NB4 (cell line): ENCODE measurements at regions not wholly inside any gene's neighbourhood (a gene's known extent, or its start where the extent isn't known, plus 50 kb on each side); places are given as distances from the start of the nearest gene placed in this dataset.
A peak's percentile ranks its signal among the peaks of the same experiment; 100 is the strongest.

ENCODE experiments used
- DNase-seq: peaks from one replicate; pipeline ENCODE4 v3.0.0; 2010; ENCODE audit warnings: low read depth
- H3K4me3 ChIP-seq: one replicate; pipeline ENCODE4 v1.5.1; 2011; ENCODE audit warnings: mild to moderate bottlenecking, low read depth, low read length, moderate library complexity
- CTCF ChIP-seq: IDR thresholded peaks from one replicate; pipeline ENCODE4 v1.5.1; 2012; ENCODE audit warnings: low read depth, low read length
- MAX ChIP-seq: IDR thresholded peaks from 2 replicates; pipeline ENCODE4 v1.6.1; 2011; ENCODE audit warnings: low read depth, low read length
- MYC ChIP-seq: IDR thresholded peaks from 2 replicates; pipeline ENCODE4 v1.6.1; 2011; ENCODE audit warnings: low read depth, low read length
- POLR2A ChIP-seq: IDR thresholded peaks from 2 replicates; pipeline ENCODE4 v1.6.1; 2011; ENCODE audit warnings: mild to moderate bottlenecking; ENCODE audit not compliant: insufficient read length; ENCODE audit errors: extremely low read depth

GRCh38 chr6:167049275-167049674 is 50.1 kb downstream of the CEP43 start:
- no peak overlapping the region for H3K4me3 ChIP-seq
- no peak for TF ChIP-seq POLR2A
- no peak for TF ChIP-seq MYC
- TF ChIP-seq CTCF = no peak
- TF ChIP-seq MAX = no peak
- DNase-seq = no peak

- no peak for DNase-seq
- no peak overlapping the region for H3K4me3 ChIP-seq
- TF ChIP-seq POLR2A (no peak), MAX (no peak), CTCF (no peak), MYC (no peak)
These were observed 51.7 kb downstream of the CEP43 start for GRCh38 chr6:167050903-167051302.

- no peak overlapping the region for H3K4me3 ChIP-seq
- DNase-seq = no peak
- no peak for TF ChIP-seq MYC
- TF ChIP-seq MAX = no peak
- TF ChIP-seq CTCF = no peak
- TF ChIP-seq POLR2A = no peak
These were observed 54.8 kb downstream of the CEP43 start for GRCh38 chr6:167053895-167054530.

- DNase-seq = peak; percentile 22
- TF ChIP-seq MYC = no peak
- no peak for TF ChIP-seq MAX
- no peak for TF ChIP-seq CTCF
- no peak for TF ChIP-seq POLR2A
- no peak overlapping the region for H3K4me3 ChIP-seq
These were observed 55.8 kb downstream of the CEP43 start for GRCh38 chr6:167054987-167055386.

GRCh38 chr6:167056370-167056769 is 57.2 kb downstream of the CEP43 start:
- no peak for TF ChIP-seq CTCF
- TF ChIP-seq POLR2A = no peak
- peak; percentile 28; the same call in 1 of the 2 replicates for TF ChIP-seq MAX
- TF ChIP-seq MYC = peak; percentile 21; the same call in 1 of the 2 replicates
- no peak overlapping the region for H3K4me3 ChIP-seq
- peak; percentile 91 for DNase-seq
